ENCODE measurements at regions not wholly inside any gene's neighbourhood (a gene's known extent, or its start where the extent isn't known, plus 50 kb on each side); places are given as distances from the start of the nearest gene placed in this dataset.
"Not testable (repeated sequence)": the region's sequence is repeated elsewhere in the genome, so short reads cannot be mapped to it uniquely, and the experiment has no call there.

DNA sequence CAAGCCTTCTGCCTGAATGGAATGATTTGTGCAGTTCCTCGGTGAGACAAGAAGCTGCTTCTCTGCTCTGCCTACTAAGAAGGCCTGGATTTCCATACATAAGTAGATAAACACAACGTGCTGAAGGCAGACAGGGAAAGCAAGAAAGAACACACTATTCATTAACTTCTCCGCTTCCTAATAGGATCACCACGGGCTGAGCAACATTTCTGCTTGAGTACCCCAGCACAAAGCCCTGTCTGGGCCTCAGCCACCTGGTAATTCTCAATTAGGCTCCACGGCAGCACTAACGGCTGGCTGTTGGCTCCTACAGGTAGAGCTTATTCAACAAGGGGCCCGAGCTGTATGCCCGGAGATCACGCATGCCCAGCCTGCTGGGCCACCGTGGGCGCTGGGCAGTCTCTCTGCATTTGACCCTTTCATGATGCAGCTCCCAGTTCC lies 1156.6 kb downstream of the TBC1D22A start:
- no peak for DNase-seq

DNA sequence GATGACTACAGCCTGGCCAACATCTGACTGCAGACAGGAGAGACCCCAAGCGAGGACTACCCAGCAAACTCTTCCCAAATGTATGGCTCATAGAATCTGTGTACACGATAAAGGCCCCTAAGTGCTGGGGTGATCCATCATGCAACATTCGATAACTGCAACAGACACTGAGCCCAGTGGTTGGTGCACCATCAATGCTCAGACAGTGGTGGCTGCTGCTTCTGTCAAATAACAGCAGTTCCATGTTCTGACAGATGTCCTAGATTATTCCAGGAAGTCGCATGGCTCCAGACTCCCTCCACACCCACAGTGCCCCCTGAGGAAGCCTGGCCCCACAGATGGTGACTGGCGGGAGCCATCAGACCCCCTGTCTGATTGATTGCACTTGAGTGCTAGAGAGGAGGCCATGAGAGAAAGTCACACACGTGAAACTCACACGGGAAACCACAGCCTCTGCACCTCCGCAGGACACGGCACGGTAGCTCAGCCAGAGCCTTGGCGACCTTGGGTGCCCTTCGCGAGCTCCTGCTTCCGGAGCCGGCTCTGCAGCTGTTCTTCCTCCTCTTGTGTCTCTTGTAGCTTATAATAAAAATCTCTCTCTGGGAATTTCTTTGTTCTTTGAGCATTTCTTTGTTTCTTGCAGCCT lies 1155.9 kb downstream of the TBC1D22A start:
- no peak for DNase-seq

- DNase-seq = no peak
Observed at GRCh38 chr22:47914481-47915097, 1152.1 kb downstream of the TBC1D22A start.

- no peak for DNase-seq
Observed at GRCh38 chr22:47902646-47903180, 1140.3 kb downstream of the TBC1D22A start.

DNA sequence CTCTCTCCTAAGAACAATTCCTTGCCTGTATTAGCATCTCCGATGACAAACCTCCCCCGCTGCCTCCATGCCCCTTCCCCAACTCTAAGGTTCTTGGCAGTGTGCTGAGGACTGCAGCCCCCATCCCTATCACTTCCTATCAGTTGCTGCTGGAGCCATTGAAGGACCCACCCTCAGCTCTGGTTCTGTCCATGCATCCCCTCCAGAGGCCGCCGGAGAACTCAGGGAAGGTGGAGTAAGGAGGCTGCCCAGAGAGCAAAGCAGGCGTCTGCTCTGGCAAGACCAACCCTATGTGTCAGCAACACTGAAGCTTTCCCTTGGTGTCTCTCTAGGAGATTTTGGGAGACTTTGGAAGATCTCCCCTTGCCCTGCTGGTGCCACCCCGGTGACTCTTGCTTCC lies 1139.5 kb downstream of the TBC1D22A start:
- no peak for DNase-seq

- DNase-seq = no peak
Observed at GRCh38 chr22:47899894-47900293, 1137.4 kb downstream of the TBC1D22A start.

- no peak for DNase-seq
Observed at GRCh38 chr22:47898946-47899345, 1136.5 kb downstream of the TBC1D22A start.

DNA sequence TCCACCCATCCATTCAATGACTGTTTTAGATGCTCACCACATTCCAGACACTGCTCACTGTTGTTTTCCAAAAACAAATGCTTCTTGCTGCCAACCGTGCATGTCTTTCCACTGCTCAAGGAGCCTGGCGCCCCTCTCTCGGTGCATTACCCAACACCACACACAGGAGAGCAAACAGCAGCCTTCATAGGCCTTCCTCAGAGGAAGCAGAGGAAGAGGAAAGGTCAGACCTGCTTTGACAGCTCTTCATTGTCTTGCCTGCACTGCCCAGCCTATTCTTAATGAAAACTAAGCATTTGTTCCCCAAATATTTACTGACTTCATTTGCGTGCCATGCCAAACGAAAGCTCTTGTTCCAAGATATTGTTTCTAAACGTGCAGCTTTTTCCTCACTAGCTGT lies 1129.2 kb downstream of the TBC1D22A start:
- no peak for DNase-seq

DNA sequence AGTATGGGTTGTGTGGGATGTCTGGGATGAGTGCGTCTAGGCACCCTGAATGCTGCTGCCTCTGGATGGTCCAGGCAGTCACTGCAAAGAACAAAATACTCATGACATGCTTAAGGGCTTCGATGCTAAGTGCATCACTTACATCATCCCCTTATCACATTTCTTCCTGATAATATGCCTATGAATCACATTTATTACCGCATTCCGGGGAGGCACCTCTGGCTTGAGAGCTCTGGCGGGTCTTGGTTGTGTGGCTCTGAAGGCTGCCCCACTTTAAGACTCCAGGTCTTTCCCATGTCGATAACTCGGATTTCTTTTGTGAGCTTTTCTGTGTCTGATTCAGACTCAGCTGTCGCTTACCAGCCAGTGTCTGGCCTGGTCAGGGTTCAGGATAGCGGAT lies 1126.4 kb downstream of the TBC1D22A start:
- no peak for DNase-seq

GRCh38 chr22:47884775-47885174 lies 1122.3 kb downstream of the TBC1D22A start:
- no peak for DNase-seq

- DNase-seq = no peak
Observed at GRCh38 chr22:47884200-47884599, 1121.8 kb downstream of the TBC1D22A start.

DNA sequence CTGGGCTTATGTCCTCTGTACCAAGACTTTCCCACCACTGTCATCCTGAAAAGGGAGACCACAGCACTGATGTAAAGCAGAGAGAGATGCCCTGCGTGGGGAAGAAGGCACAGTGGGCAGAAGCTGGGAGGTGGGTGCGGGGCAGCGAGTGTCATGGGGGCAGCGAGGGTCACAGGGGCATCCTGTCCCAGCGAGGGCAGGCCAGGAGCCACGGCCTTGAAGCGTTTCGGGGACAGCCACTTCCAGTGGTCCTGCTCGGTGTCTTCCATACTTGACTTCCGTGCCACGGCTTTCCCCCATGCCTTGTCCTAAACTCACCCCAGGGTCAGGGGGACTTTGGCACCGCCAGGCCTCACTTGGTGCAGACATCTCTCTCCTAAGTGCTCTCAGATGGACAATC lies 1121.3 kb downstream of the TBC1D22A start:
- DNase-seq = no peak

DNA sequence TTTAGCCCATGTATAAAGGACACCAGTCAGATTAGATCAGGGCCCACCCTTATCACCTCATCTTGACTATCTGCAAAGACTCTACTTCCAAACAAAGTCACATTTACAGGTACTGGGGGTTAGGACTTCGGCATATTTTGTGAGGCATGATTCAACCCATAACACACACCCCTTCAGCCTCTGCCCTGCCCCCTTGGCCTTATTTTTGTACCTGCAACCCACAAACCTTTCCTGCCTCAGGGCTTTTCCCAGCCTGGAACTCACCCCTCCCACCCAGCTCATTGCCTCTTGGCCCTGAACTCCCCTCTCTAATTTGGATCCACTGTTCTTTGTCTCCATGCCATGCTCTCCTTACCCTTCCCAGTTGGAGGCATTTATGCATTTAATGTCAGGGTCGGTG lies 1116.9 kb downstream of the TBC1D22A start:
- DNase-seq = no peak

DNA sequence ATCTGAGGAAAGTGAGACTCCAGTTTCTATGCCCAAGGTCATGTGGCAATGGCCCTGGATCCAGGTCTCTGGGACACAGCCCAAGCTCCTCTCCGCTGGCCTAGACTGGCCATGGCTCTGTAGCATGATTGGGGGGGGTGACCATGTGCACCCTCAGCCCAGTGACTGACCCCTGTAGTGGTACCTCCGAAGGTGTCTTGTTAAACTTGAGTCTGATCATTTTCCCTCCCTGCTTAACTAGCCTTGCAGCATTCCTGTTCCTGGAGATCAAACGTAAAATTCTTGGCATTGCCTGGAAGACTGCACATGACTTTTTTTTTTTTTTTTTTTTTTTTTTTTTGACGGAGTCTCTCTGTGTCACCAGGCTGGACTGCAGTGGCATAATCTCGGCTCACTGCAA lies 1116.0 kb downstream of the TBC1D22A start:
- DNase-seq = no peak

DNA sequence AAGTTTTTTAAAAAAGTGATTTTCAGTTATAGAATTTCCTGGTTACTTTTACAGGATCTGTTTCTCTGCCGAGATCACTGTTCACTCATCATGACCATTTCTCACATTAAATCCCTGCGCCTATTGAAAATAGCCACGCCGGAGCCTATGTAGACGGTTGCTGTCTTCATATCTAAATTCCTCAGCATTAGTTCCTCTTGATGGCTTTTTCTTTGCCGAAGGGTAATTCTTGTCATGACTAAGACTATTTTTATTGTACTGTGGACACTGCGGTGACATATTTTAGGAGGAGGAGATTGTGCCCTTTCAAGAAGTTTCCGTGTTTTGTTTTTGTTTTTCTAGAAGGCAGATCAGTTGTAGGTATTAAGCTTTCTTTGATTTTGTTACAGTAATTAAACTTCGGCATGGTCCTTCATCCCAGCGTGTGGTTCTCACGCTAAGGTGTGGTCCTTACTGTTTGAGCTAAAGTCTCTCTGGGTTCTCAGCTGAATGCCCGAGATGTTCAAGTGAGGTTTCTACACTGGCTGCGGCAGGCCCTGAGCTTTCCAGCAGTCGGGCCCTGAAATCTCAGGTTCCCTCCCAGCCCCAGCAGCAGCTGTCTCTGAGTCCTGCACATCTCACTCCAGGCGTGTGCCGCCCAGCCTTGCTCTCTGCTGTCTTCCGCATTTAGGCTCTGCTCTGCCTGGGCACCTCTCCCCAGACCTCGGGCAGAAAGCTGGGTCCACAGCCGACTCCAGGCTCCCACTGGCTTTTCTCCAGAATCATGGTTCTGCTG lies 1110.5 kb downstream of the TBC1D22A start:
- DNase-seq = no peak

- no peak for DNase-seq
Observed at GRCh38 chr22:47865626-47866025, 1103.2 kb downstream of the TBC1D22A start.

DNA sequence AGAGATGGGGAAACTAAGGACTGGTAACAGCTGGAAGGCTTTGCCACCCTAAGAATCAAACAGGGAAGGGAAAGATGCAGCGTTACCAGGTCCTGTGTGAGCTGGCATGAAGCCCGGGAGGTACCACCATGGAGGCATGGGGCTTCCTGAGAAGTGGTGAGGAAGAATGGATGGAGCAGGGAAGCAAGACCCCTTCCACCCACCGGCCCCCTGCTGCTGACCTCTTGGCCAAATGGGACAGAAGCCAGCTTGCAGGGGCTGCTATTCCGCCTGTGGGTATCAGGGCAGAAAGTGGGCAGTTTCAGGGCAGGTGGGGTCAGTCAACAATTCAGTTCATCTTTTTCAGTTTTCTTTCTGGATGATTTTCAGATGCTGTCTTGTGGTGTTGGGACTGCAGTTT lies 1099.9 kb downstream of the TBC1D22A start:
- DNase-seq = no peak

- not testable (repeated sequence) for DNase-seq
Observed at GRCh38 chr22:47860907-47861306, 1098.5 kb downstream of the TBC1D22A start.

GRCh38 chr22:47859881-47860525 lies 1097.6 kb downstream of the TBC1D22A start:
- DNase-seq = no peak

DNA sequence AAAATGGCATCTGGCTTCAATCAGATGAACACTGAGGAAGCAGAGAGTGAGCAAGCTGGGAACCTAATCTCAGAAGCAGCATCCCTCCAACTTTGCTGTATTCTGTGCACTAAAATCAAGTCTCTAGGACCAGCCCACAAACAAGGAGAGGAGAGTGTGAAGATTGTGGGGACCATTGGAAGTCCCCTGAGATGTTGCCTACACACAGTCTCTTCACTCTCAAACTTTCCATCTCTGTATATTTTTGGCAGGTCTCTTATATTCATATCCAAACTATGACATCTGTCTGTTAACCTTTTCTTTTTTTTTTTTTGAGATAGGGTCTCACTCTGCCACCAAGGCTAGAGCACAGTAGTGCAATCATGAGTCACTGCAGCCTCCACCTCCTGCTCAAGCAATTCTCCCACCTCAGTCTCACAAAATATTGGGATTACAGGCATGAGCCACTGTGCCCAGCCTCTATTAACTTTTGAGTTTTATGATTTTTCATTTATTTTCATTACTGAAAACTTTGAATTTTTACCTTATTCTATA lies 1096.4 kb downstream of the TBC1D22A start:
- DNase-seq = no peak

DNA sequence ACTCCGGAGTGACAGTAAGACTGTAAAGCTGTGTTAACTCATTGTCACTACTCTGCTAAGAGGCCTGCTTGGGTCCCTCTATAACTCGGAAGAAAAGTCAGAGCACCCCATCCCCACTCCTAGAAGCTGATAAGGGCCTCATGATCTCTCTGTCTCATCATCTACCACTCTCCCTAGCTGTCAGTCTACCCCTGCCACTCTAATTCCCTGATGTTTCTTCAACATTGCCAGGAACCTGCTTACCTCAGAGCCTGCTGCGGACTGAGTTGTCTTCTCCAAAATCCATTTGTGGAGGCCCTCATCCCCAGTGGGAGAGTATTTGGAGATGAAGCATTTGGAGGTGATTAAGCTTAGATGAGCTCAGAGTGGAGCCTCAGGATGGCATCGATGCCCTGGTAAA lies 1092.2 kb downstream of the TBC1D22A start:
- no peak for DNase-seq

- DNase-seq = no peak
Observed at GRCh38 chr22:47854251-47854650, 1091.8 kb downstream of the TBC1D22A start.

- DNase-seq = no peak
Observed at GRCh38 chr22:47853750-47854149, 1091.3 kb downstream of the TBC1D22A start.
